ENCODE measurements at regions not wholly inside any gene's neighbourhood (a gene's known extent, or its start where the extent isn't known, plus 50 kb on each side); places are given as distances from the start of the nearest gene placed in this dataset.
"Not testable (repeated sequence)": the region's sequence is repeated elsewhere in the genome, so short reads cannot be mapped to it uniquely, and the experiment has no call there.

DNA sequence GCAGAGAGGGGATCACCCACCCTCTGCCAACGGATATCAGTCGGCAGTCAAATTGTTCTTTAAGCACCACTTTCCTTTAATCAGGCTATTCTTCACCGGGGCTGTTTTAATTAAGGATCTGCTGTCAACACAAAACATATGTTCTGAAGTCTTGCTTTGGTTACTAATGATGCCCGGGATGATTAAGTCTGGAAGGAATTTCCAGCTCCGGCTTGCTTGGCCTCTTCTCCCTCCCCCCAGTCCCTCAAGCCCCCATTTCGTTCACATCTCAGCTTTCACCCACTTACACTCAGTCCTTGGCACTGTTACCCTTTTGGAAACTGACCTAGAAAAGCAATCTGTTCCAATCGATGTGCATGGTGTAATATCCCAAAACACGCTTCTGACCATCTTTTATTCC, 74.7 kb downstream of the MSX2 start:
- TF ChIP-seq, protein P1, sequence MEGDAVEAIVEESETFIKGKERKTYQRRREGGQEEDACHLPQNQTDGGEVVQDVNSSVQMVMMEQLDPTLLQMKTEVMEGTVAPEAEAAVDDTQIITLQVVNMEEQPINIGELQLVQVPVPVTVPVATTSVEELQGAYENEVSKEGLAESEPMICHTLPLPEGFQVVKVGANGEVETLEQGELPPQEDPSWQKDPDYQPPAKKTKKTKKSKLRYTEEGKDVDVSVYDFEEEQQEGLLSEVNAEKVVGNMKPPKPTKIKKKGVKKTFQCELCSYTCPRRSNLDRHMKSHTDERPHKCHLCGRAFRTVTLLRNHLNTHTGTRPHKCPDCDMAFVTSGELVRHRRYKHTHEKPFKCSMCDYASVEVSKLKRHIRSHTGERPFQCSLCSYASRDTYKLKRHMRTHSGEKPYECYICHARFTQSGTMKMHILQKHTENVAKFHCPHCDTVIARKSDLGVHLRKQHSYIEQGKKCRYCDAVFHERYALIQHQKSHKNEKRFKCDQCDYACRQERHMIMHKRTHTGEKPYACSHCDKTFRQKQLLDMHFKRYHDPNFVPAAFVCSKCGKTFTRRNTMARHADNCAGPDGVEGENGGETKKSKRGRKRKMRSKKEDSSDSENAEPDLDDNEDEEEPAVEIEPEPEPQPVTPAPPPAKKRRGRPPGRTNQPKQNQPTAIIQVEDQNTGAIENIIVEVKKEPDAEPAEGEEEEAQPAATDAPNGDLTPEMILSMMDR (IDR thresholded peaks at IDR 0.05; ENCODE audit: insufficient read depth, low read depth, low read length, missing control alignments): no peak
- no peak for DNase-seq (ENCODE audit: low read depth)
- H3K4me3 ChIP-seq (ENCODE audit: low read depth, low read length): no peak overlapping the region

DNA sequence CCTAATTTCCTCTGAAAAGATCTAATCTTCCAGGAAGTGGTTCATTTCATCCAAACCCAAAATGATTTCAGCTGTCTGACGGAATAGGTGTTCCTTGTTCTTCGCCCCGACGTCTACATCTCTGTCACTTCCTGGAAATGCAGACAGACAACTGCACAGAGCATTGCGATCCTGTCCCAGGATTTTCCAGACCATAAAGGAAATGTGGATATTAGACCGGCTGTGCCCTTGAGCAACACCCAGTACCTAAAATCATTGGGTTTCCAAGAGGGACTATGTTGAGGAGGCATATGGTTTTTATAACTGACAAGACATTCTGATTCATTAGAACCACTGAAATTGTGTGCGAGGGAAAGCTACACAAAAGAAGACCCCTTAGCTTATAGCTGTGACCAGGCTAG, 74.2 kb downstream of the MSX2 start:
- no peak for DNase-seq (ENCODE audit: low read depth)
- TF ChIP-seq, protein P1 (IDR thresholded peaks at IDR 0.05; ENCODE audit: insufficient read depth, low read depth, low read length, missing control alignments): no peak
- no peak overlapping the region for H3K4me3 ChIP-seq (ENCODE audit: low read depth, low read length)

DNA sequence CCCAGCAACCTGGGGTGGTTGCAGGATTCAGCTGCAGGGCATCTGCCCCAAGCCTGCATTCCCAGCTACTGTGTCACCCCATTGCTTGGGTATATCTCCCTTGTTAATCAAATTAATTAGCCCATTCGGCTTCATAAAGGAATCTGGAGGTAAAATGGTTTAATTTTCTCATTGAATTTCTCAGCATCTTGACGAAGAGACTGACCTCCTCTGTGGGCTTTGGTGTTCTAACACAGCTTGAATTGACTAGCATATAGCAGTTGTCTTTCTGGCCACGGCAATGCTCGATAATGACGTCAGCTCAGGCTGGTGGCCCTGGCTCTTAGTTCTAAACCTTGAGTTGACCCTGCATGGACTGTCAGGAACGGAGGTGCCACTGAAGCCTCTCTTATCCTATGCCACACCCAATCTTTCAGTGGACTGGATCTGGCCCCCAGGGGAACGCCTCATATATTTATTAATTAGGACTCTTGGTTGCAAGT, 72.4 kb downstream of the MSX2 start:
- no peak overlapping the region for H3K4me3 ChIP-seq (ENCODE audit: low read depth, low read length)
- DNase-seq (ENCODE audit: low read depth): no peak
- TF ChIP-seq, protein P1 (IDR thresholded peaks at IDR 0.05; ENCODE audit: insufficient read depth, low read depth, low read length, missing control alignments): no peak

DNA sequence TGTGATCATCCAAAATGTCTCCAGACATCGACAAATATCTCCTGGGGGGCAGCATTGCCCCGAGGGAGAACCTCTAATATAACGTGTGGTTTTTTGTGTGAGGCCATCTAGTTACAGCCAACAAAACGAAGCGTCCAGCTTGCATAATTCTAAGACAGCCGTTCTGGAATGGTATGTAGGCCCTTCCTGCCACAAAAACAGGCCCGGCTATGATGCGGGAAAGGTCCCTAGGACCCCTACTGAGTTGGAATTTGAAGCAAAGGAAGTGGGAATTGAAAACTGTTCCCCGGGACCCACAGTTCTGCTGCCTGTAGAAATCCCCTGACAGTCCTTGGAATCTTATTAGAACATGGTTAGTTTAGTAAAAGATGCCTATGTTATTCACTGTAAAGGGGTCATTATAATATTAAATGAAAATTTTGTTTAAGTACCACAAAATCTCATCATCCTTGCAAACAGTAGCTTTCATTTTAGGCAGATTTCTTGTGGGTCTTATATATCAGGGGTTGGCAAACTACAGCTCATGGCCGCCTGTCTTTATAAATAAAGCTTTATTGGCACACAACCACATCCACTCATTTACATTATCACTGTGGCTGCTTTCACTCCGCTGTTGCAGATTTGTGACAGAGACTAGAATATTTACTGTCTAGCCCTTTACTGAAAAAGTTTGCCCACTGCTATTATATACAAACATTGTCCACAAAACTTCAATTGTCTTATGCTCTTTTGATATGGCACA, 70.7 kb downstream of the MSX2 start:
- H3K4me3 ChIP-seq (ENCODE audit: low read depth, low read length): no peak overlapping the region
- TF ChIP-seq, protein P1 (IDR thresholded peaks at IDR 0.05; ENCODE audit: insufficient read depth, low read depth, low read length, missing control alignments): no peak
- DNase-seq (ENCODE audit: low read depth): no peak

DNA sequence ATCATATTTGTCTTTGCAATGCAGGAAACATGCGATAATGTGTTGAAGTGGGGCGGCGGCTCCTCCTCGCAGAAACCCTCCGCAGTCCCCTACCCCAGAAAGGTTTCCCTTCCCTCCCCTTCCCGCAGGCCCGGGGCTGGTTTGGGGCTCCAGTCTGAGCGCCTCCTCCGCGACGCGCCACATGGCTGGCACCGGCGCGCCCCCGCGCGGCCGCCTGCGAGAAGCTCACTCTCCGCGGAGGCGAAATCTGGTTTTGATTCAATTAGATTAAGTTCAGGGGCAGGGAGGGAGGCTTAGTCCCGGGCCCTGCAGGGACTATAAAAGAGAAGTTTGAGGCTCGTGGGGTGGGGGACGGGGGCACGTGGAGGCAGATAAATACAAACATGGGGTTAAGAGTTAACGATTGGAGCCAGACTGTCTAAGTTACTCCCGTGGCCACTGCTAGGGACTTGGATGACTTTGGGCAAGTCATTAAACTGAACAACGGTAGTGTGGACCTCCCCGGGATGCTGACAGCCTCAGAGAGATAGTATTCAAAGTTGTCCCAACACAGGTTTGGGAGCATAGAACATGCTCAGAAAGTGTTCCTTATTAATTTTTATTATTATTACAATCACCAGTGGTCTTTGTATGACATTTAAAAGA, 69.4 kb downstream of the MSX2 start:
- H3K4me3 ChIP-seq (ENCODE audit: low read depth, low read length): no peak overlapping the region
- peak; percentile 48 for DNase-seq (ENCODE audit: low read depth)
- TF ChIP-seq, protein P1 (IDR thresholded peaks at IDR 0.05; ENCODE audit: insufficient read depth, low read depth, low read length, missing control alignments): peak; percentile 89

DNA sequence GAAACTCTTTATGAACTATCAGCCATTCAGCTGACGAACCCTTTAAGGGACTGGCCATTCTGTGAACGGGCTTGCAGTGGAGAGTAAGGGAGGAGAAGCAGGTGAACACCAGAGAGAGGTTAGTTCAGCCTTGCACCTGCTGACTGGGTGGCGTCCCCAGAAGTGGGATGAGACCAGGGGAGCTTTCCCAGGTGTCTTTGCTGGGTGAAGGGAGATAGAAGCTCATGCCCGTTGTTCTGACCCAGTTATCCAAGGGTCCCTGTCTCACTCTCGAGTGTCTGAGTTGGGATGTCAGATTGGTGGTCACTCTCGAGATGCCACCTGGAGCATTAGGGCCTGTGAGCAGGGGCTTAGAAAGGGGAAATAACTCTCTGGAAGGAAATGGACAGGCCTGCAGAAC, 68.7 kb downstream of the MSX2 start:
- H3K4me3 ChIP-seq (ENCODE audit: low read depth, low read length): no peak overlapping the region
- TF ChIP-seq, protein P1 (IDR thresholded peaks at IDR 0.05; ENCODE audit: insufficient read depth, low read depth, low read length, missing control alignments): no peak
- DNase-seq (ENCODE audit: low read depth): no peak

DNA sequence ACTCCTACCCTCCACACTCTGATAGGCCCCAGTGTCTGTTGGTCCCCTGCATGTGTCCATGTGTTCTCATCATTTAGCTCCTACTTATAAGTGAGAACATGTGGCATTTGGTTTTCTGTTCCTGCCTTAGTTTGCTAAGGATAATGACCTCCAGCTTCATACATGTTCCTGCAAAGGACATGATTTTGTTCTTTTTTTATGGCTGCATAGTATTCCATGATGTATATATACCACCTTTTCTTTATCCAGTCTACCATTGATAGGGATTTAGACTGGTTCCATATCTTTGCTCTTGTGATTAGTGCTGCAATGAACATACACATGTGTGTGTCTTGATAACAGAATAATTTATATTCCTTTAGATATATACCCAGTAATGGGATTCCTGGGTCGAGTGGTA, 67.9 kb downstream of the MSX2 start:
- H3K4me3 ChIP-seq (ENCODE audit: low read depth, low read length); DNase-seq (ENCODE audit: low read depth): not testable (repeated sequence)

All from GM12865 (cell line).